ENCODE measurements at regions not wholly inside any gene's neighbourhood (a gene's known extent, or its start where the extent isn't known, plus 50 kb on each side); places are given as distances from the start of the nearest gene placed in this dataset.

DNA sequence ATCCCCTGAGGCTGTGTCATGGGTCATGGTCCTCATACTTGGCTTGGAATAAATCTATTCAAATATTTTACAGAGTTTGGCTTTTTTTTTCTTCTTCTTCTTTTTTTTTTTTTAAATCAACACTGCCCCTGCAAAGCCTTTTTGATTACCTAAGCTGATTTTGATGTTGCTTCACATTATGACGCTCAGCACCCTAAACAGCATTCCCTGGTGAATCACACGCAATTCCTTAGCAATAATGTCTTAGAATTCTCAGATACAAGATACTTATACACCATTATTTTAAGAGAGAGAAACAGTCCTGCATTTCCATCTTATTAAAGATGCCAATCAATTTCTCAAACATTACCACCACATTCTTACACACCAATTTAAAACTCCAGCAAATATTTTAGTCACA lies 323.7 kb upstream of the IGFBP3 start:
- Histone ChIP-seq H2BK15ac (ENCODE audit: low read depth, low read length) (no peak overlapping the region; the same call in 2 of the 3 replicates), H3K9me1 (ENCODE audit: insufficient read depth, low read length) (no peaks in the 10 kb centered on the region), H3K14ac (replicated peaks; ENCODE audit: low read depth, low read length) (no peak overlapping the region), H2AFZ (replicated peaks; ENCODE audit: low read length, poor library complexity) (no peak overlapping the region), H3K79me1 (ENCODE audit: low read depth in 1 of 2, low read length in 2 of 2) (no peaks in the 10 kb centered on the region), H4K91ac (ENCODE audit: insufficient read depth, low read depth, low read length) (no peak overlapping the region), H3K56ac (ENCODE audit: extremely low read depth, insufficient read depth, low read length) (no peak overlapping the region), H3K27ac (ENCODE audit: insufficient read depth, low read length) (no peak overlapping the region), H3K4me2 (ENCODE audit: low read depth, low read length) (no peak overlapping the region), H4K5ac (ENCODE audit: low read depth, low read length) (no peak overlapping the region), H3K4ac (ENCODE audit: low read depth, low read length) (no peak overlapping the region), H3K23ac (ENCODE audit: low read depth, low read length) (no peak overlapping the region), H4K8ac (ENCODE audit: low read depth in 2 of 2, low read length in 2 of 2) (no peak overlapping the region), H3K27me3 (ENCODE audit: control insufficient read depth, insufficient read depth, low read length) (no peaks in the 10 kb centered on the region), H3K4me1 (ENCODE audit: control insufficient read depth, insufficient read depth, low read length) (peaks cover 6% of the 10 kb centered on the region), H3K4me3 (ENCODE audit: insufficient read depth, low read depth, low read length) (no peak overlapping the region), H2BK5ac (ENCODE audit: low read depth, low read length, poor library complexity, severe bottlenecking) (no peak overlapping the region), H2BK20ac (ENCODE audit: low read depth, low read length) (no peak overlapping the region), H3K9me3 (ENCODE audit: control insufficient read depth, insufficient read depth, low read length) (no peaks in the 10 kb centered on the region), H2AK5ac (ENCODE audit: low read depth, low read length) (no peak overlapping the region), H4K20me1 (ENCODE audit: insufficient read depth, low read length) (no peaks in the 10 kb centered on the region), H3K9ac (ENCODE audit: low read depth, low read length) (no peak overlapping the region), H3K18ac (ENCODE audit: low read depth, low read length) (no peak overlapping the region; the same call in 1 of the 2 replicates), H2BK120ac (ENCODE audit: low read depth, low read length) (no peak overlapping the region), H2AK9ac (replicated peaks; ENCODE audit: low read depth, low read length, poor library complexity) (no peak overlapping the region), H3K36me3 (ENCODE audit: control insufficient read depth, insufficient read depth, low read length) (no peaks in the 10 kb centered on the region)
- in situ Hi-C loops (cut with MboI; ENCODE audit: low sequenced_read_pairs): no loop called here
- intact Hi-C loops (cut with micrococcal nuclease): no loop called here
- DNase-seq (peak; percentile 59), ATAC-seq (ENCODE audit: low read depth) (no peak)
- CTCF ChIA-PET: interaction anchor here (0.6 kb wide), 1 partner anchor 277 kb away, joined by 3 read pairs; no protein-coding TSS in a partner anchor
- TF ChIP-seq CEBPB (IDR thresholded peaks at IDR 0.05; ENCODE audit: low read depth, low read length) (peak; percentile 72), RCOR1 (IDR thresholded peaks at IDR 0.05; ENCODE audit: insufficient replicate concordance, low read length) (no peak), BHLHE40 (IDR thresholded peaks at IDR 0.05; ENCODE audit: low read depth, low read length) (no peak), MAZ (IDR thresholded peaks at IDR 0.05; ENCODE audit: borderline replicate concordance, low read depth, low read length) (no peak), MAFK (IDR thresholded peaks at IDR 0.05; ENCODE audit: low read depth, low read length) (peak; percentile 64; the same call in 1 of the 2 replicates), MXI1 (IDR thresholded peaks at IDR 0.05; ENCODE audit: borderline replicate concordance, low read depth, low read length) (no peak), NFE2L2 (IDR thresholded peaks at IDR 0.05; ENCODE audit: low read depth, low read length) (no peak), RAD21 (IDR thresholded peaks at IDR 0.05; ENCODE audit: low read length) (no peak)
- TF ChIP-seq, protein P1, sequence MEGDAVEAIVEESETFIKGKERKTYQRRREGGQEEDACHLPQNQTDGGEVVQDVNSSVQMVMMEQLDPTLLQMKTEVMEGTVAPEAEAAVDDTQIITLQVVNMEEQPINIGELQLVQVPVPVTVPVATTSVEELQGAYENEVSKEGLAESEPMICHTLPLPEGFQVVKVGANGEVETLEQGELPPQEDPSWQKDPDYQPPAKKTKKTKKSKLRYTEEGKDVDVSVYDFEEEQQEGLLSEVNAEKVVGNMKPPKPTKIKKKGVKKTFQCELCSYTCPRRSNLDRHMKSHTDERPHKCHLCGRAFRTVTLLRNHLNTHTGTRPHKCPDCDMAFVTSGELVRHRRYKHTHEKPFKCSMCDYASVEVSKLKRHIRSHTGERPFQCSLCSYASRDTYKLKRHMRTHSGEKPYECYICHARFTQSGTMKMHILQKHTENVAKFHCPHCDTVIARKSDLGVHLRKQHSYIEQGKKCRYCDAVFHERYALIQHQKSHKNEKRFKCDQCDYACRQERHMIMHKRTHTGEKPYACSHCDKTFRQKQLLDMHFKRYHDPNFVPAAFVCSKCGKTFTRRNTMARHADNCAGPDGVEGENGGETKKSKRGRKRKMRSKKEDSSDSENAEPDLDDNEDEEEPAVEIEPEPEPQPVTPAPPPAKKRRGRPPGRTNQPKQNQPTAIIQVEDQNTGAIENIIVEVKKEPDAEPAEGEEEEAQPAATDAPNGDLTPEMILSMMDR (conservative IDR thresholded peaks at IDR 0.05; ENCODE audit: low read depth, low read length): no peak
- WGBS, 2 experiments (ENCODE audit: extremely low coverage in 2 of 2, insufficient read length in 1 of 2): no CpG with 5 or more reads among the region's 2 CpGs
- POLR2A ChIA-PET (ENCODE audit: unreplicated experiment): no interaction called here
- dilution Hi-C loops (cut with HindIII; ENCODE audit: low sequenced_read_pairs, unreplicated experiment): no loop called here
- no TSS peak for BruUV-seq (replicated peaks)

Measured in IMR-90 (cell line).